OCI-LY7 (cell line): ENCODE measurements at regions not wholly inside any gene's neighbourhood (a gene's known extent, or its start where the extent isn't known, plus 50 kb on each side); places are given as distances from the start of the nearest gene placed in this dataset.

Source experiments
- BruUV-seq: library from RNA; stranded (reverse); fragments of 400-500 nt; replicated peaks from 2 replicates; lab custom pipeline; 2021; lab: Mats Ljungman, UMichigan
- CTCF ChIA-PET: fragments of 300-600 bp; sonication (Branson Sonifier 250); formaldehyde crosslinking; loops from one replicate; lab custom pipeline; 2022; ENCODE audit warnings: antibody characterized with exemption; ENCODE audit not compliant: unreplicated experiment; lab: Charles Lee
- POLR2A ChIA-PET: fragments of 300-600 bp; sonication (Branson Sonifier 250); formaldehyde crosslinking; loops from one replicate; lab custom pipeline; 2022; ENCODE audit warnings: antibody characterized with exemption; lab: Charles Lee
- DNase-seq: peaks from one replicate; pipeline ENCODE4 v3.0.0-alpha.2; 2015; ENCODE audit warnings: low spot score
- H2AFZ ChIP-seq: fragments of 200-600 bp; sonication (generic), shearing (Covaris generic); 2 replicates; pipeline ENCODE4 v1.6.1; 2014; ENCODE audit warnings: mild to moderate bottlenecking, antibody characterized with exemption, low read length, moderate library complexity
- H3K27ac ChIP-seq: fragments of 200-600 bp; sonication (generic); 2 replicates; pipeline ENCODE4 v1.5.1; 2014; ENCODE audit warnings: mixed run types, low read depth, mild to moderate bottlenecking, moderate library complexity, low read length, inconsistent platforms; ENCODE audit not compliant: poor library complexity, severe bottlenecking
- H3K36me3 ChIP-seq: fragments of 200-600 bp; sonication (generic); 2 replicates; pipeline ENCODE4 v1.6.1; 2014; ENCODE audit warnings: mild to moderate bottlenecking, antibody characterized with exemption, low read length, moderate library complexity, mixed read lengths; ENCODE audit not compliant: insufficient read depth
- H3K4me1 ChIP-seq: fragments of 200-600 bp; sonication (generic); 2 replicates; pipeline ENCODE4 v1.5.1; 2014; ENCODE audit warnings: mild to moderate bottlenecking, low read length; ENCODE audit not compliant: insufficient read depth, poor library complexity, severe bottlenecking
- H3K4me2 ChIP-seq: fragments of 200-600 bp; sonication (generic); 2 replicates; pipeline ENCODE4 v1.6.1; 2014; ENCODE audit warnings: mild to moderate bottlenecking, low read length
- H3K4me3 ChIP-seq: fragments of 200-600 bp; sonication (generic); 2 replicates; pipeline ENCODE4 v1.5.1; 2014; ENCODE audit warnings: mild to moderate bottlenecking, low read depth, low read length; ENCODE audit not compliant: poor library complexity, severe bottlenecking
- H3K79me2 ChIP-seq: fragments of 200-600 bp; sonication (generic); 2 replicates; pipeline ENCODE4 v1.6.1; 2016; ENCODE audit warnings: low read depth, mild to moderate bottlenecking, low read length, moderate library complexity, mixed read lengths; ENCODE audit not compliant: insufficient read depth
- H3K9me2 ChIP-seq: fragments of 200-600 bp; sonication (generic); 2 replicates; pipeline ENCODE4 v1.6.1; 2016; ENCODE audit warnings: mild to moderate bottlenecking, low read length, mixed read lengths; ENCODE audit not compliant: insufficient read depth
- H3K9me3 ChIP-seq: fragments of 200-600 bp; sonication (generic); 2 replicates; pipeline ENCODE4 v1.6.1; 2014; ENCODE audit warnings: mild to moderate bottlenecking, mixed run types, low read length, mixed read lengths
- H4K20me1 ChIP-seq: fragments of 200-600 bp; sonication (generic); 2 replicates; pipeline ENCODE4 v1.6.1; 2014; ENCODE audit warnings: mild to moderate bottlenecking, antibody characterized with exemption, low read length, moderate library complexity, mixed read lengths; ENCODE audit not compliant: insufficient read depth
- EZH2phosphoT487 ChIP-seq: fragments of 200-600 bp; sonication (generic); IDR thresholded peaks from 2 replicates; pipeline ENCODE4 v1.6.1; 2018; ENCODE audit warnings: low read depth, borderline replicate concordance, mild to moderate bottlenecking, mixed run types, antibody characterized with exemption, low read length, moderate library complexity, mixed read lengths
- intact Hi-C: fragments of 100-400 bp; cut with micrococcal nuclease; formaldehyde crosslinking; loops from one replicate; pipeline ENCODE4 v1.10.0; 2022; ENCODE audit not compliant: unreplicated experiment
- TF ChIP-seq, protein P1 (sequence below): fragments of 200-600 bp; sonication (generic); conservative IDR thresholded peaks from 2 replicates; pipeline ENCODE4 v1.5.1; 2014; ENCODE audit warnings: mild to moderate bottlenecking, antibody characterized with exemption, low read length, moderate library complexity, mixed read lengths

DNA sequence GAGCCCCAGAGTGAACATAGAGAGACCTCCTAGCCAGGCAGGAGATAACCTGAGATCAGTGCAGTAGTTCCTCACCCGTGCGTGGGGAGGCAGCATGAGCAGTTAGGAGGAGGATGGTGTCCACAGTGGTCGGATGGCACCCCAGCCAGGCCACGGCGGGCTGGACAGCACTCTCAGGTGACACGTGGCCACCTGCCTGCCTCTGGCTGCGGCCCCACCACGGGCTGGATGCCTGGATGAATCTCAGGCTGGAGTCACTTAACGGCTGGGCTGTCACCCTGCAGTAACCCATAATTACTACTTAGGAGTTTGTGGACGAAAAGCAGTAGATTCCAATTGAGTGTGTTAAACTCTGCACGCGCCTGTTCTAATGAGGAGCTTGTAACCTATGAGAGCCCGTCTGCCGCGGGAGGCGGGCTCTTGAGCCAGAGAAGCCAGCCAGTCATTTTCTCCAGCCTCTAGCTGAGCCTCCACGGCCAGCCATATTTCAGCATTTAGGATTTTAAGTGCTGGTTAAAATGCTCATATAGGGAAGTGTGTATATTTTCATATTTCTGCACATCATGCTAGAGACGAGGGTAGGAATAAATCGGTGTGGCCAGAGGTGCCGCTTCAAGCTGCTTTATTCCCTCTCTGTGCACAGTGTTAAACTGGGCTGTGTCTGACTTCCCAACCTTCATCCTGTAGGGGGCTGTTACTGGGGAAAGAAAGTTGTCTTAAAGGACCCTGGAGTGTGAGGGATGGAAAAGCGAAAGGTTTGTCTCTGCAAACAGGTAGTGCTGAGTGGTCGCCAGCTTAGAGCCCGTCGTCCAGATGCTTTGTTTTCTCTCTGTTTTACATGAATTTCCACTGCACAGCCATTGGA is 144.0 kb downstream of the GLI2 start:
- no peak for TF ChIP-seq EZH2phosphoT487
- TF ChIP-seq, protein P1, sequence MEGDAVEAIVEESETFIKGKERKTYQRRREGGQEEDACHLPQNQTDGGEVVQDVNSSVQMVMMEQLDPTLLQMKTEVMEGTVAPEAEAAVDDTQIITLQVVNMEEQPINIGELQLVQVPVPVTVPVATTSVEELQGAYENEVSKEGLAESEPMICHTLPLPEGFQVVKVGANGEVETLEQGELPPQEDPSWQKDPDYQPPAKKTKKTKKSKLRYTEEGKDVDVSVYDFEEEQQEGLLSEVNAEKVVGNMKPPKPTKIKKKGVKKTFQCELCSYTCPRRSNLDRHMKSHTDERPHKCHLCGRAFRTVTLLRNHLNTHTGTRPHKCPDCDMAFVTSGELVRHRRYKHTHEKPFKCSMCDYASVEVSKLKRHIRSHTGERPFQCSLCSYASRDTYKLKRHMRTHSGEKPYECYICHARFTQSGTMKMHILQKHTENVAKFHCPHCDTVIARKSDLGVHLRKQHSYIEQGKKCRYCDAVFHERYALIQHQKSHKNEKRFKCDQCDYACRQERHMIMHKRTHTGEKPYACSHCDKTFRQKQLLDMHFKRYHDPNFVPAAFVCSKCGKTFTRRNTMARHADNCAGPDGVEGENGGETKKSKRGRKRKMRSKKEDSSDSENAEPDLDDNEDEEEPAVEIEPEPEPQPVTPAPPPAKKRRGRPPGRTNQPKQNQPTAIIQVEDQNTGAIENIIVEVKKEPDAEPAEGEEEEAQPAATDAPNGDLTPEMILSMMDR, result no peak
- CTCF ChIA-PET, result no interaction called here
- BruUV-seq, result no TSS peak
- Histone ChIP-seq H3K79me2 (no peaks in the 10 kb centered on the region), H3K4me3 (no peak overlapping the region), H3K4me1 (no peaks in the 10 kb centered on the region), H3K36me3 (no peaks in the 10 kb centered on the region), H3K27ac (no peak overlapping the region), H3K9me2 (no peaks in the 10 kb centered on the region), H4K20me1 (no peaks in the 10 kb centered on the region), H3K9me3 (no peaks in the 10 kb centered on the region), H3K4me2 (no peak overlapping the region), H2AFZ (no peak overlapping the region)
- POLR2A ChIA-PET, result no interaction called here
- DNase-seq, result no peak
- intact Hi-C loops, result no loop called here

DNA sequence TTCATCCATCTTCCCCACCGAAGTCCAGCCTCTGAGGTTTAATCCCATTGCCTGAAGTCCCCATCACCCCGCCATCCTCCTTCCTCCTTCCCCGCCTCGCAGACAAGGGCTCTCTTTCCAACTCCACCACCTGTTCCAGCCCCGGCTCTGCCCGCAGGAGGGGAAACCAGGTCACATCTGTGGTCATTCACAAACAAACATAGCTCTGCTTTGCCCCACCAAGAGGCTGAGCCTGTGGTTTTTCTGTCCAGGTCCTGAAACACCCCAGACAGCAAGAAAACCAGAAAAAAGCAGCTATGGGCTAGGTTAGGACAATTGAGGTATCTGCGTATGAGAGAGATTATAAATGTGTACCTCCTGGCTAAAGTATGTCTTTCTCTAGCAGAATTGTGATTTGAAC is 144.7 kb downstream of the GLI2 start:
- Histone ChIP-seq H3K9me3 (no peaks in the 10 kb centered on the region), H3K4me3 (no peak overlapping the region), H3K4me2 (no peak overlapping the region), H3K9me2 (no peaks in the 10 kb centered on the region), H3K27ac (no peak overlapping the region), H3K4me1 (no peaks in the 10 kb centered on the region), H4K20me1 (no peaks in the 10 kb centered on the region), H3K79me2 (no peaks in the 10 kb centered on the region), H2AFZ (no peak overlapping the region), H3K36me3 (no peaks in the 10 kb centered on the region)
- ChIA-PET POLR2A (no interaction called here), CTCF (no interaction called here)
- TF ChIP-seq, protein P1, result no peak
- no peak for TF ChIP-seq EZH2phosphoT487
- no TSS peak for BruUV-seq
- intact Hi-C loops, result no loop called here
- no peak for DNase-seq
